ENCODE measurements at regions not wholly inside any gene's neighbourhood (a gene's known extent, or its start where the extent isn't known, plus 50 kb on each side); places are given as distances from the start of the nearest gene placed in this dataset.

DNA sequence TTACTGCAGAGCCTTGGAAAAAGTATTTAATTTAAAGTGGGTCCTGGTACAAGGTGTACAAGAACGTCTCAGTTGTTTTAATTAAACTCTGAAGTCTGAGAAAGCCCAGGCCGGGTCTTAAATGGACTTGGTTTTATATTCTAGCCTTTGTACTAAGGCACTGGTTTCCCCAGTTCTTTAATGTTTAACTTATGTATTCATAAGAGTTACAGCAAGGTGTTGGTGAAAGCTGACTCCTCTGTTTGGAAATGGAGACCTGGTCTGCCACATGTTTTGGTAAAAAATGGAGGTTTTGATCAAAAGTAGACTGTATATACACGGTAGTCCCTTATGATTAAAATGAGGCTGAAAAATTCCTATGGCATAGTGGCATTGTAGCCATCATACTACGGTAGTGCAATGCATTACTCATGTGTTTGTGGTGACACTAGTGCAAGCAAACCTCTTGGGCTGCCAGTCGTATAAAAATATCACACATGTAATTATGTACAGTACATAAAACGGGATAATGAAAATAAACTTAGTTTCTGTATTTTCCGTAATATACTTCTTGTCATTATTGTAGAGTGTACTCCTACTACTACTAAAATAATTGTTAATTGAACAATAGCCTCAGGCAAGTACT is 883.4 kb upstream of the SPRY2 start:
- Histone ChIP-seq H3K9me1 (replicated peaks; ENCODE audit: control insufficient read depth, extremely low read depth, insufficient read depth, low read length) (no peaks in the 10 kb centered on the region), H4K20me1 (replicated peaks; ENCODE audit: control insufficient read depth, extremely low read depth, insufficient read depth, low read length) (no peaks in the 10 kb centered on the region), H3K36me3 (ENCODE audit: control insufficient read depth in 2 of 2, extremely low read depth in 1 of 2, insufficient read depth in 2 of 2, low read length in 2 of 2) (no peaks in the 10 kb centered on the region), H3K79me2 (ENCODE audit: control insufficient read depth, insufficient read depth, low read length) (no peaks in the 10 kb centered on the region), H3K4me3 (replicated peaks in 1 of 3; ENCODE audit: insufficient read depth in 1 of 3, low read depth in 1 of 3, low read length in 3 of 3) (no peak overlapping the region), H3K9ac (replicated peaks; ENCODE audit: extremely low read depth, insufficient read depth, low read length) (no peak overlapping the region), H3K4me2 (ENCODE audit: insufficient read depth, low read length) (no peak overlapping the region), H3K27me3 (ENCODE audit: control insufficient read depth in 2 of 2, insufficient read depth in 2 of 2, low read length in 2 of 2) (no peaks in the 10 kb centered on the region), H2AFZ (ENCODE audit: low read depth, low read length) (no peak overlapping the region), H3K9me3 (replicated peaks; ENCODE audit: control insufficient read depth, insufficient read depth, low read length) (no peaks in the 10 kb centered on the region), H3K27ac (ENCODE audit: insufficient read depth, low read depth, low read length) (no peak overlapping the region), H3K4me1 (ENCODE audit: control insufficient read depth, extremely low read depth, insufficient read depth, low read length) (no peaks in the 10 kb centered on the region)
- DNase-seq (ENCODE audit: low read depth, low spot score) (no peak), FAIRE-seq (no peak)
- ChIA-PET CTCF (no interaction called here), POLR2A (no interaction called here)
- TF ChIP-seq GATA2 (IDR thresholded peaks at IDR 0.05; ENCODE audit: insufficient read depth, insufficient read length, low read depth, low read length) = no peak
- TF ChIP-seq FOS (IDR thresholded peaks at IDR 0.05; ENCODE audit: borderline replicate concordance, insufficient read depth, low read length) = no peak
- TF ChIP-seq MAX (IDR thresholded peaks at IDR 0.05; ENCODE audit: insufficient read depth, insufficient read length) = no peak
- TF ChIP-seq EZH2 (IDR thresholded peaks at IDR 0.05; ENCODE audit: borderline replicate concordance, low read depth, low read length, severe bottlenecking) = no peak
- no peak for TF ChIP-seq MYC (IDR thresholded peaks at IDR 0.05; ENCODE audit: low read depth, low read length)
- TF ChIP-seq POLR2A (IDR thresholded peaks at IDR 0.05; ENCODE audit: low read depth, low read length) = no peak
- no peak for TF ChIP-seq POLR2AphosphoS5 (IDR thresholded peaks at IDR 0.05; ENCODE audit: insufficient read depth, low read depth, low read length)
- TF ChIP-seq JUN (IDR thresholded peaks at IDR 0.05; ENCODE audit: borderline replicate concordance, insufficient read depth, insufficient read length, low read depth) = no peak
- TF ChIP-seq, protein P1, sequence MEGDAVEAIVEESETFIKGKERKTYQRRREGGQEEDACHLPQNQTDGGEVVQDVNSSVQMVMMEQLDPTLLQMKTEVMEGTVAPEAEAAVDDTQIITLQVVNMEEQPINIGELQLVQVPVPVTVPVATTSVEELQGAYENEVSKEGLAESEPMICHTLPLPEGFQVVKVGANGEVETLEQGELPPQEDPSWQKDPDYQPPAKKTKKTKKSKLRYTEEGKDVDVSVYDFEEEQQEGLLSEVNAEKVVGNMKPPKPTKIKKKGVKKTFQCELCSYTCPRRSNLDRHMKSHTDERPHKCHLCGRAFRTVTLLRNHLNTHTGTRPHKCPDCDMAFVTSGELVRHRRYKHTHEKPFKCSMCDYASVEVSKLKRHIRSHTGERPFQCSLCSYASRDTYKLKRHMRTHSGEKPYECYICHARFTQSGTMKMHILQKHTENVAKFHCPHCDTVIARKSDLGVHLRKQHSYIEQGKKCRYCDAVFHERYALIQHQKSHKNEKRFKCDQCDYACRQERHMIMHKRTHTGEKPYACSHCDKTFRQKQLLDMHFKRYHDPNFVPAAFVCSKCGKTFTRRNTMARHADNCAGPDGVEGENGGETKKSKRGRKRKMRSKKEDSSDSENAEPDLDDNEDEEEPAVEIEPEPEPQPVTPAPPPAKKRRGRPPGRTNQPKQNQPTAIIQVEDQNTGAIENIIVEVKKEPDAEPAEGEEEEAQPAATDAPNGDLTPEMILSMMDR (IDR thresholded peaks at IDR 0.05; ENCODE audit: extremely low read depth in 1 of 2, insufficient read depth in 1 of 2, low read depth in 1 of 2, low read length in 2 of 2) = no peak
- dilution Hi-C loops (cut with MboI; ENCODE audit: extremely low pct_ligation_motif_present, low sequenced_read_pairs) = no loop called here
- intact Hi-C loops (cut with micrococcal nuclease) = no loop called here
- no TSS peak for BruUV-seq (replicated peaks)

Measured in endothelial cell of umbilical vein (primary cell).